HEK293 (cell line): ENCODE measurements at regions not wholly inside any gene's neighbourhood (a gene's known extent, or its start where the extent isn't known, plus 50 kb on each side); places are given as distances from the start of the nearest gene placed in this dataset.

Source experiments
- CTCF ChIA-PET: fragments of 350-600 bp; formaldehyde crosslinking; extraction: SDS; loops from one replicate; lab custom pipeline; 2021; ENCODE audit warnings: antibody characterized with exemption; lab: Yijun Ruan, JAX
- POLR2A ChIA-PET: fragments of 300-600 bp; formaldehyde crosslinking; extraction: SDS; loops from one replicate; lab custom pipeline; 2020; ENCODE audit warnings: antibody characterized with exemption, inconsistent platforms; lab: Yijun Ruan, JAX
- H3K27ac ChIP-seq: fragments of 200-500 bp; sonication (Bioruptor generic); 2 replicates; pipeline ENCODE4 v1.5.1; 2014; ENCODE audit warnings: low read depth, low read length, control low read depth, inconsistent platforms; ENCODE audit errors: extremely low read depth
- H3K36me3 ChIP-seq, 2 experiments: fragments of 200-500 bp in 1 of 2; sonication (Bioruptor generic) in 1 of 2; 1 replicate in 1 of 2; 2 replicates in 1 of 2; pipeline ENCODE4 v1.5.1; 2014 to 2017; ENCODE audit warnings: inconsistent platforms in 2 of 2, low read length in 2 of 2; ENCODE audit not compliant: control insufficient read depth in 2 of 2, insufficient read depth in 1 of 2
- H3K4me1 ChIP-seq: fragments of 200-500 bp; sonication (Bioruptor generic); 2 replicates; pipeline ENCODE4 v1.5.1; 2014; ENCODE audit warnings: mild to moderate bottlenecking, low read length, inconsistent platforms; ENCODE audit not compliant: control insufficient read depth, insufficient read depth
- H3K4me3 ChIP-seq: 2 replicates; pipeline ENCODE4 v1.5.1; 2011; ENCODE audit warnings: low read depth, mild to moderate bottlenecking, control low read depth, low read length, moderate library complexity
- H3K9me3 ChIP-seq: fragments of 200-500 bp; sonication (Bioruptor generic); 2 replicates; pipeline ENCODE4 v1.5.1; 2014; ENCODE audit warnings: low read depth, low read length, inconsistent platforms; ENCODE audit not compliant: control insufficient read depth, insufficient read depth
- GFI1B ChIP-seq: fragments of 450-650 bp; formaldehyde crosslinking; IDR thresholded peaks from 2 replicates; pipeline ENCODE4 v1.5.1; 2016; ENCODE audit warnings: missing biosample characterization, missing genetic modification characterization
- MEIS1 ChIP-seq: sonication (generic); formaldehyde crosslinking; IDR thresholded peaks from 2 replicates; pipeline ENCODE4 v1.8.1; 2022; ENCODE audit warnings: missing genetic modification reagents, mild to moderate bottlenecking, borderline replicate concordance
- PBX3 ChIP-seq: sonication (generic); formaldehyde crosslinking; IDR thresholded peaks from 2 replicates; pipeline ENCODE4 v1.8.1; 2022; ENCODE audit warnings: mild to moderate bottlenecking, moderate library complexity, missing genetic modification reagents
- PRDM6 ChIP-seq: fragments of 450-650 bp; formaldehyde crosslinking; IDR thresholded peaks from 2 replicates; pipeline ENCODE4 v1.5.1; 2017; ENCODE audit warnings: missing biosample characterization, missing genetic modification characterization
- ZBTB17 ChIP-seq: fragments of 450-650 bp; formaldehyde crosslinking; IDR thresholded peaks from 2 replicates; pipeline ENCODE4 v1.5.1; 2016; ENCODE audit warnings: missing biosample characterization, missing genetic modification characterization
- ZBTB49 ChIP-seq: fragments of 450-650 bp; formaldehyde crosslinking; IDR thresholded peaks from 2 replicates; pipeline ENCODE4 v1.5.1; 2016; ENCODE audit warnings: missing biosample characterization, missing genetic modification characterization, low read depth
- ZNF133 ChIP-seq: fragments of 450-650 bp; formaldehyde crosslinking; IDR thresholded peaks from 2 replicates; pipeline ENCODE4 v1.5.1; 2016; ENCODE audit warnings: missing biosample characterization, missing genetic modification characterization
- ZNF148 ChIP-seq: fragments of 450-650 bp; formaldehyde crosslinking; IDR thresholded peaks from 2 replicates; pipeline ENCODE4 v1.5.0; 2017; ENCODE audit warnings: missing biosample characterization, missing genetic modification characterization, borderline replicate concordance
- ZNF157 ChIP-seq: fragments of 450-650 bp; formaldehyde crosslinking; IDR thresholded peaks from 2 replicates; pipeline ENCODE4 v1.5.1; 2016; ENCODE audit warnings: missing biosample characterization, missing genetic modification characterization
- ZNF211 ChIP-seq: fragments of 450-650 bp; formaldehyde crosslinking; IDR thresholded peaks from 2 replicates; pipeline ENCODE4 v1.5.1; 2016; ENCODE audit warnings: low read depth, missing biosample characterization, missing genetic modification characterization
- ZNF473 ChIP-seq: fragments of 450-650 bp; formaldehyde crosslinking; IDR thresholded peaks from 2 replicates; pipeline ENCODE4 v1.5.1; 2017; ENCODE audit warnings: missing biosample characterization, missing genetic modification characterization
- ZNF521 ChIP-seq: fragments of 450-650 bp; formaldehyde crosslinking; IDR thresholded peaks from 2 replicates; pipeline ENCODE4 v1.5.1; 2017; ENCODE audit warnings: missing biosample characterization, mild to moderate bottlenecking, missing genetic modification characterization
- ZNF548 ChIP-seq: fragments of 450-650 bp; formaldehyde crosslinking; IDR thresholded peaks from 2 replicates; pipeline ENCODE4 v1.5.1; 2016; ENCODE audit warnings: missing biosample characterization, missing genetic modification characterization
- ZNF555 ChIP-seq: fragments of 450-650 bp; formaldehyde crosslinking; conservative IDR thresholded peaks from 2 replicates; pipeline ENCODE4 v1.5.1; 2017; ENCODE audit warnings: missing biosample characterization, mild to moderate bottlenecking, missing genetic modification characterization, inconsistent platforms
- ZNF626 ChIP-seq: fragments of 450-650 bp; sonication (Bioruptor Pico); formaldehyde crosslinking; IDR thresholded peaks from 2 replicates; pipeline ENCODE4 v1.5.1; 2018; ENCODE audit warnings: missing biosample characterization, missing genetic modification characterization, inconsistent platforms
- ZNF658 ChIP-seq: fragments of 450-650 bp; formaldehyde crosslinking; IDR thresholded peaks from 2 replicates; pipeline ENCODE4; 2016; ENCODE audit warnings: missing biosample characterization, missing genetic modification characterization
- ZNF664 ChIP-seq: fragments of 450-650 bp; formaldehyde crosslinking; IDR thresholded peaks from 2 replicates; pipeline ENCODE4 v1.5.1; 2016; ENCODE audit warnings: missing biosample characterization, missing genetic modification characterization
- ZSCAN23 ChIP-seq: fragments of 450-650 bp; formaldehyde crosslinking; IDR thresholded peaks from 2 replicates; pipeline ENCODE4 v1.5.1; 2016; ENCODE audit warnings: missing biosample characterization, missing genetic modification characterization
- ZSCAN30 ChIP-seq: fragments of 450-650 bp; IDR thresholded peaks from 2 replicates; pipeline ENCODE4 v1.5.1; 2018; ENCODE audit warnings: missing biosample characterization, mild to moderate bottlenecking, missing genetic modification characterization, moderate library complexity
- TF ChIP-seq, protein P1 (sequence below): fragments of 450-650 bp; formaldehyde crosslinking; IDR thresholded peaks from 2 replicates; pipeline ENCODE4 v1.5.1; 2016; ENCODE audit warnings: missing biosample characterization, missing genetic modification characterization, borderline replicate concordance
- TF ChIP-seq, protein P2 (sequence below): fragments of 450-650 bp; formaldehyde crosslinking; IDR thresholded peaks from 2 replicates; pipeline ENCODE4 v1.5.1; 2016; ENCODE audit warnings: missing biosample characterization, missing genetic modification characterization, low read depth

DNA sequence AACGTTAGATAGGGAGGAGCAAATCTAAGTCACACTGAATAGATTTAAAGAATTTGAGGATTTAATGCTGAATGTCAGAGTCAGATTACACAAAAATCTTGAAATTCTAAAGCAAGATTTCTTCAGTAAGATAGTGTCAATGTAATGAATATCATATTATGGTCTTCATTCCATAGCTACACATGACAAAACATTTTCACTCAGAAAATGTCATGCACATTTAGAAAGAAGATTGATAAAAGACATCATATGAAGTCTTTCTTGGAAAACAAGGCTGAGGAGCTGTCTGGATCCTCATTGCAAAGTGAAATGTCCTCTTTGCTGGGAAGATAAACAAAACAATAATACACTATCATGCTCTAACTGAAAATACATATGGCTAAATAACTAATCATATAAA lies 1006.9 kb downstream of the PCDH7 start (continued):
- TF ChIP-seq, protein P1, sequence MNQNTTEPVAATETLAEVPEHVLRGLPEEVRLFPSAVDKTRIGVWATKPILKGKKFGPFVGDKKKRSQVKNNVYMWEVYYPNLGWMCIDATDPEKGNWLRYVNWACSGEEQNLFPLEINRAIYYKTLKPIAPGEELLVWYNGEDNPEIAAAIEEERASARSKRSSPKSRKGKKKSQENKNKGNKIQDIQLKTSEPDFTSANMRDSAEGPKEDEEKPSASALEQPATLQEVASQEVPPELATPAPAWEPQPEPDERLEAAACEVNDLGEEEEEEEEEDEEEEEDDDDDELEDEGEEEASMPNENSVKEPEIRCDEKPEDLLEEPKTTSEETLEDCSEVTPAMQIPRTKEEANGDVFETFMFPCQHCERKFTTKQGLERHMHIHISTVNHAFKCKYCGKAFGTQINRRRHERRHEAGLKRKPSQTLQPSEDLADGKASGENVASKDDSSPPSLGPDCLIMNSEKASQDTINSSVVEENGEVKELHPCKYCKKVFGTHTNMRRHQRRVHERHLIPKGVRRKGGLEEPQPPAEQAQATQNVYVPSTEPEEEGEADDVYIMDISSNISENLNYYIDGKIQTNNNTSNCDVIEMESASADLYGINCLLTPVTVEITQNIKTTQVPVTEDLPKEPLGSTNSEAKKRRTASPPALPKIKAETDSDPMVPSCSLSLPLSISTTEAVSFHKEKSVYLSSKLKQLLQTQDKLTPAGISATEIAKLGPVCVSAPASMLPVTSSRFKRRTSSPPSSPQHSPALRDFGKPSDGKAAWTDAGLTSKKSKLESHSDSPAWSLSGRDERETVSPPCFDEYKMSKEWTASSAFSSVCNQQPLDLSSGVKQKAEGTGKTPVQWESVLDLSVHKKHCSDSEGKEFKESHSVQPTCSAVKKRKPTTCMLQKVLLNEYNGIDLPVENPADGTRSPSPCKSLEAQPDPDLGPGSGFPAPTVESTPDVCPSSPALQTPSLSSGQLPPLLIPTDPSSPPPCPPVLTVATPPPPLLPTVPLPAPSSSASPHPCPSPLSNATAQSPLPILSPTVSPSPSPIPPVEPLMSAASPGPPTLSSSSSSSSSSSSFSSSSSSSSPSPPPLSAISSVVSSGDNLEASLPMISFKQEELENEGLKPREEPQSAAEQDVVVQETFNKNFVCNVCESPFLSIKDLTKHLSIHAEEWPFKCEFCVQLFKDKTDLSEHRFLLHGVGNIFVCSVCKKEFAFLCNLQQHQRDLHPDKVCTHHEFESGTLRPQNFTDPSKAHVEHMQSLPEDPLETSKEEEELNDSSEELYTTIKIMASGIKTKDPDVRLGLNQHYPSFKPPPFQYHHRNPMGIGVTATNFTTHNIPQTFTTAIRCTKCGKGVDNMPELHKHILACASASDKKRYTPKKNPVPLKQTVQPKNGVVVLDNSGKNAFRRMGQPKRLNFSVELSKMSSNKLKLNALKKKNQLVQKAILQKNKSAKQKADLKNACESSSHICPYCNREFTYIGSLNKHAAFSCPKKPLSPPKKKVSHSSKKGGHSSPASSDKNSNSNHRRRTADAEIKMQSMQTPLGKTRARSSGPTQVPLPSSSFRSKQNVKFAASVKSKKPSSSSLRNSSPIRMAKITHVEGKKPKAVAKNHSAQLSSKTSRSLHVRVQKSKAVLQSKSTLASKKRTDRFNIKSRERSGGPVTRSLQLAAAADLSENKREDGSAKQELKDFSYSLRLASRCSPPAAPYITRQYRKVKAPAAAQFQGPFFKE, result no peak
- TF ChIP-seq ZSCAN23 (tag by site-specific recombination) (no peak), ZNF157 (tag by site-specific recombination) (no peak), ZNF548 (tag by site-specific recombination) (no peak), GFI1B (tag by site-specific recombination) (no peak), ZNF521 (tag by site-specific recombination) (no peak), ZNF658 (tag by site-specific recombination) (no peak), ZNF626 (tag by site-specific recombination) (no peak), ZNF664 (no peak), ZBTB17 (tag by site-specific recombination) (no peak)
- TF ChIP-seq, protein P2, sequence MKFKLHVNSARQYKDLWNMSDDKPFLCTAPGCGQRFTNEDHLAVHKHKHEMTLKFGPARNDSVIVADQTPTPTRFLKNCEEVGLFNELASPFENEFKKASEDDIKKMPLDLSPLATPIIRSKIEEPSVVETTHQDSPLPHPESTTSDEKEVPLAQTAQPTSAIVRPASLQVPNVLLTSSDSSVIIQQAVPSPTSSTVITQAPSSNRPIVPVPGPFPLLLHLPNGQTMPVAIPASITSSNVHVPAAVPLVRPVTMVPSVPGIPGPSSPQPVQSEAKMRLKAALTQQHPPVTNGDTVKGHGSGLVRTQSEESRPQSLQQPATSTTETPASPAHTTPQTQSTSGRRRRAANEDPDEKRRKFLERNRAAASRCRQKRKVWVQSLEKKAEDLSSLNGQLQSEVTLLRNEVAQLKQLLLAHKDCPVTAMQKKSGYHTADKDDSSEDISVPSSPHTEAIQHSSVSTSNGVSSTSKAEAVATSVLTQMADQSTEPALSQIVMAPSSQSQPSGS (tag by site-specific recombination), result no peak

GRCh38 chr4:31735004-31735403 lies 1014.8 kb downstream of the PCDH7 start:
- Histone ChIP-seq H3K27ac (no peak overlapping the region), H3K4me3 (no peak overlapping the region), H3K9me3 (no peaks in the 10 kb centered on the region), H3K4me1 (no peaks in the 10 kb centered on the region), H3K36me3 (no peaks in the 10 kb centered on the region)
- POLR2A ChIA-PET, result no interaction called here
- CTCF ChIA-PET, result no interaction called here
- TF ChIP-seq ZNF211 (tag by site-specific recombination) (no peak), ZNF148 (tag by site-specific recombination) (no peak), ZBTB49 (tag by site-specific recombination) (no peak), ZNF521 (tag by site-specific recombination) (no peak), ZSCAN30 (no peak), PBX3 (CRISPR knock-in tag) (no peak), ZNF157 (tag by site-specific recombination) (no peak), ZNF555 (no peak), PRDM6 (tag by site-specific recombination) (no peak), MEIS1 (CRISPR knock-in tag) (no peak), ZNF473 (no peak), ZNF133 (tag by site-specific recombination) (no peak), ZSCAN23 (tag by site-specific recombination) (no peak)
